ENCODE measurements at regions not wholly inside any gene's neighbourhood (a gene's known extent, or its start where the extent isn't known, plus 50 kb on each side); places are given as distances from the start of the nearest gene placed in this dataset.
"Not testable (repeated sequence)": the region's sequence is repeated elsewhere in the genome, so short reads cannot be mapped to it uniquely, and the experiment has no call there.

- no peak for DNase-seq
These were observed 727.7 kb upstream of the SLIT2 start for GRCh38 chr4:19523964-19524363.

GRCh38 chr4:19522966-19523365, 728.7 kb upstream of the SLIT2 start:
- no peak for DNase-seq

- peak in 1 of 3 donors; percentile 9 for DNase-seq
These were observed 730.7 kb upstream of the SLIT2 start for GRCh38 chr4:19520939-19521520.

GRCh38 chr4:19514276-19515070, 737.2 kb upstream of the SLIT2 start:
- peak in 1 of 3 donors; percentile 5 for DNase-seq

- DNase-seq = no peak
These were observed 739.6 kb upstream of the SLIT2 start for GRCh38 chr4:19512086-19512485.

- DNase-seq = no peak
These were observed 740.7 kb upstream of the SLIT2 start for GRCh38 chr4:19510993-19511392.

- no peak for DNase-seq
These were observed 743.3 kb upstream of the SLIT2 start for GRCh38 chr4:19508442-19508841.

- no peak for DNase-seq
These were observed 754.0 kb upstream of the SLIT2 start for GRCh38 chr4:19497705-19498104.

GRCh38 chr4:19496756-19497155, 754.9 kb upstream of the SLIT2 start:
- no peak for DNase-seq

- DNase-seq = no peak
These were observed 756.7 kb upstream of the SLIT2 start for GRCh38 chr4:19494961-19495360.

- no peak for DNase-seq
These were observed 759.1 kb upstream of the SLIT2 start for GRCh38 chr4:19492606-19493005.

GRCh38 chr4:19486400-19486799, 765.3 kb upstream of the SLIT2 start:
- DNase-seq = peak in 1 of 3 donors; percentile 1

GRCh38 chr4:19478791-19479190, 772.9 kb upstream of the SLIT2 start:
- no peak for DNase-seq

GRCh38 chr4:19473569-19473968, 778.1 kb upstream of the SLIT2 start:
- no peak for DNase-seq

- DNase-seq = no peak
These were observed 779.0 kb upstream of the SLIT2 start for GRCh38 chr4:19472666-19473065.

GRCh38 chr4:19470001-19470400, 781.7 kb upstream of the SLIT2 start:
- DNase-seq = not testable (repeated sequence)

- no peak for DNase-seq
These were observed 789.6 kb upstream of the SLIT2 start for GRCh38 chr4:19462117-19462516.

GRCh38 chr4:19455850-19456602, 795.7 kb upstream of the SLIT2 start:
- no peak for DNase-seq

GRCh38 chr4:19455196-19455595, 796.5 kb upstream of the SLIT2 start:
- DNase-seq = no peak

GRCh38 chr4:19438233-19438632, 813.5 kb upstream of the SLIT2 start:
- no peak for DNase-seq

GRCh38 chr4:19437008-19437407, 814.7 kb upstream of the SLIT2 start:
- no peak for DNase-seq

GRCh38 chr4:19429684-19430083, 822.0 kb upstream of the SLIT2 start:
- DNase-seq = no peak

- no peak for DNase-seq
These were observed 826.6 kb upstream of the SLIT2 start for GRCh38 chr4:19425146-19425545.
